GM20000 (cell line): ENCODE measurements at regions not wholly inside any gene's neighbourhood (a gene's known extent, or its start where the extent isn't known, plus 50 kb on each side); places are given as distances from the start of the nearest gene placed in this dataset.

Experiments
- DNase-seq: peaks from one replicate; pipeline ENCODE4 v3.0.0; 2012; ENCODE audit warnings: low spot score
- CTCF ChIP-seq: IDR thresholded peaks from 2 replicates; pipeline ENCODE4 v1.5.1; 2012; ENCODE audit warnings: mild to moderate bottlenecking, control low read depth; ENCODE audit errors: extremely low read depth, missing control alignments

GRCh38 chr2:149814901-149815300, 227.3 kb upstream of the MMADHC start:
- TF ChIP-seq CTCF = no peak

GRCh38 chr2:149814049-149814448, 226.5 kb upstream of the MMADHC start:
- no peak for DNase-seq
- TF ChIP-seq CTCF = no peak

More at GRCh38 chr2:149814901-149815300, 227.3 kb upstream of the MMADHC start:
- DNase-seq = no peak

GRCh38 chr2:149808556-149808955, 221.0 kb upstream of the MMADHC start:
- no peak for DNase-seq
- no peak for TF ChIP-seq CTCF

GRCh38 chr2:149806651-149807050, 219.1 kb upstream of the MMADHC start:
- no peak for TF ChIP-seq CTCF
- DNase-seq = no peak

GRCh38 chr2:149800624-149801542, 213.3 kb upstream of the MMADHC start:
- no peak for TF ChIP-seq CTCF
- no peak for DNase-seq

GRCh38 chr2:149799013-149799705, 211.6 kb upstream of the MMADHC start:
- no peak for DNase-seq
- TF ChIP-seq CTCF = no peak

GRCh38 chr2:149797030-149797429, 209.5 kb upstream of the MMADHC start:
- no peak for DNase-seq

More at GRCh38 chr2:149797030-149797429, 209.5 kb upstream of the MMADHC start:
- TF ChIP-seq CTCF = no peak
